ENCODE measurements at regions not wholly inside any gene's neighbourhood (a gene's known extent, or its start where the extent isn't known, plus 50 kb on each side); places are given as distances from the start of the nearest gene placed in this dataset.

GRCh38 chr3:189406148-189406547, 225.0 kb upstream of the TP63 start:
- Histone ChIP-seq H3K27me3 (replicated peaks in 1 of 7) (no peaks in the 10 kb centered on the region), H3K4me1 (no peaks in the 10 kb centered on the region), H3K27ac (no peak overlapping the region), H3K36me3 (no peaks in the 10 kb centered on the region), H3K4me3 (no peak overlapping the region), H3K9me3 (no peaks in the 10 kb centered on the region)
- no peak for TF ChIP-seq CTCF (IDR thresholded peaks at IDR 0.05 in 8 of 11, conservative IDR thresholded peaks at IDR 0.05 in 3 of 11)
- TF ChIP-seq POLR2A (IDR thresholded peaks at IDR 0.05) = no peak
- TF ChIP-seq POLR2AphosphoS5 (IDR thresholded peaks at IDR 0.05) = no peak
- 82 to 92% (median 86%) methylated on average over 1 of the region's 1 CpG for WGBS, 5 donors
- intact Hi-C loops (cut with DNase I; ENCODE audit: low total_unique reads) = no loop called here
- no peak for DNase-seq

- no peak for TF ChIP-seq CTCF (IDR thresholded peaks at IDR 0.05 in 8 of 11, conservative IDR thresholded peaks at IDR 0.05 in 3 of 11)
- no peak for TF ChIP-seq POLR2AphosphoS5 (IDR thresholded peaks at IDR 0.05)
- TF ChIP-seq POLR2A (IDR thresholded peaks at IDR 0.05) = no peak
- Histone ChIP-seq H3K27me3 (replicated peaks in 1 of 7) (no peaks in the 10 kb centered on the region), H3K36me3 (no peaks in the 10 kb centered on the region), H3K4me3 (no peak overlapping the region), H3K27ac (no peak overlapping the region), H3K9me3 (no peaks in the 10 kb centered on the region), H3K4me1 (no peaks in the 10 kb centered on the region)
- intact Hi-C loops (cut with DNase I; ENCODE audit: low total_unique reads) = no loop called here
- WGBS, 5 donors = 70 to 84% (median 75%) methylated on average over 1 of the region's 1 CpG
- DNase-seq = no peak
These were observed 220.7 kb upstream of the TP63 start for GRCh38 chr3:189410522-189410921.

- no peak for DNase-seq
- intact Hi-C loops (cut with DNase I; ENCODE audit: low total_unique reads) = no loop called here
- WGBS, 5 donors = 65 to 76% (median 66%) methylated on average over 3 of the region's 3 CpGs
- TF ChIP-seq CTCF (IDR thresholded peaks at IDR 0.05 in 8 of 11, conservative IDR thresholded peaks at IDR 0.05 in 3 of 11) (no peak), POLR2A (IDR thresholded peaks at IDR 0.05) (no peak), POLR2AphosphoS5 (IDR thresholded peaks at IDR 0.05) (no peak)
- Histone ChIP-seq H3K36me3 (no peaks in the 10 kb centered on the region), H3K4me3 (no peak overlapping the region), H3K27ac (no peak overlapping the region), H3K9me3 (no peaks in the 10 kb centered on the region), H3K27me3 (replicated peaks in 1 of 7) (no peaks in the 10 kb centered on the region), H3K4me1 (no peaks in the 10 kb centered on the region)
These were observed 212.2 kb upstream of the TP63 start for GRCh38 chr3:189419038-189419437.

- intact Hi-C loops (cut with DNase I; ENCODE audit: low total_unique reads) = no loop called here
- H3K4me1 ChIP-seq = no peaks in the 10 kb centered on the region
- H3K27me3 ChIP-seq (replicated peaks in 1 of 7) = no peaks in the 10 kb centered on the region
- no peak for DNase-seq
- TF ChIP-seq POLR2A (IDR thresholded peaks at IDR 0.05) (no peak), POLR2AphosphoS5 (IDR thresholded peaks at IDR 0.05) (no peak), CTCF (IDR thresholded peaks at IDR 0.05 in 8 of 11, conservative IDR thresholded peaks at IDR 0.05 in 3 of 11) (no peak)
- H3K27ac ChIP-seq = no peak overlapping the region
- no peak overlapping the region for H3K4me3 ChIP-seq
- no peaks in the 10 kb centered on the region for H3K36me3 ChIP-seq
- H3K9me3 ChIP-seq = no peaks in the 10 kb centered on the region
- WGBS, 5 donors = 65 to 83% (median 75%) methylated on average over 1 of the region's 1 CpG
These were observed 211.5 kb upstream of the TP63 start for GRCh38 chr3:189419683-189420082.
